ENCODE measurements at regions not wholly inside any gene's neighbourhood (a gene's known extent, or its start where the extent isn't known, plus 50 kb on each side); places are given as distances from the start of the nearest gene placed in this dataset.

DNA sequence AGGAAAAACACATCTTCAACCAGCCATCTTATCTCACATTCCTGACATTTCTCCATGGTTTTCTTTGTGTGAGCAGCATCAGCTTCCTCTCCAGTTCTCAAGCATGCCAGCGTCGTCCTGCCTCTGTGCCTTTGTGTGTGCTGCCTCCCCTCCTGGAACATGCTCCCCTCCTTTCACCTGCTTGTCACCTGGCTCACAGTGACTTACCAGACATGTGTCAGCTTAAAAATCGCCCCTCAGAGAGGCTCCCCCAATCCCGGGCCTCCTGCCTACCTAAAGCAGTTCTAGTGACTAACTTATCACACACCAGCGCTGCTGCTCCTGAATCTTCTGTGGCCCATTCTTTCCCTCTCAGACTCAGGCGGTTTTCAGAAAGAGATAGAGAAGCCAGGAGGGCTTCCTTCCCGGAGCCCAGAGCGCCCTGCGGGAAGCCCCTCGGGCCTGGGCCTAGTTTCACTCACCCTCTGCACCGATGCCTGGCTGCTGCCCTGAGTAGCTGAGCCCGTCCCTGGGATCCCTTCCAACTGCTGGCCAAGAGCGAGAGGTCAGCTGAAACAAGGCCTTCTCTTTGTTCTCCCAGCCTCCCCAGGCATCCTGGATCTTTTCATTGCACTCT is 51.1 kb upstream of the MVB12B start:
- no peak for DNase-seq

GRCh38 chr9:126276056-126276728 is 50.4 kb upstream of the MVB12B start:
- no peak for DNase-seq

Measured in DMS 273 treated with DMSO at 0.1 percent for 48 hours (cell line).